Fibroblast of skin of right quadriceps (primary cell): ENCODE measurements at regions not wholly inside any gene's neighbourhood (a gene's known extent, or its start where the extent isn't known, plus 50 kb on each side); places are given as distances from the start of the nearest gene placed in this dataset.
A peak's percentile ranks its signal among the peaks of the same experiment; 100 is the strongest.

Source experiments
- DNase-seq: peaks from one replicate; pipeline ENCODE4 v3.0.0-alpha.2; 2013

- peak; percentile 64 for DNase-seq
These were observed 89.7 kb upstream of the ADRA1B start for GRCh38 chr5:159826351-159827214.

DNA sequence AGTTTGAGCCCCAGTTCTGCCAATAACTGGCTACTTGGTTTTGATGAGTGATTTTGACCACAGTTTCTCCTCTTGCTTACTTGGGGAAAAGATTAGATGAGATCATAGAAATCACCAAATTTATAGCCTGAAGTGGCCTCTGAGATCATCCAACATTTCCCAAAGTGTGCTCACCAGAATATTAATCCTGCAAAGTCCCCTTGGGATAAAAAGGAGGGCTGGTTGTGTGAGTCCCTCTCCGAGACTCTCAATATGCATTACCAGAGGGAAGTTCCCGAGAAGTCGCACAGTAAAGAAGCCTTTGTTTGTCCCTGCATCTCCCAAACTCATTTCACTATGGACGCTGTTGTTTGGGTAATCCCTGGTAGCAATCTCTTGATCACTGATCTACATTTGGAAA lies 88.4 kb upstream of the ADRA1B start:
- peak; percentile 34 for DNase-seq

DNA sequence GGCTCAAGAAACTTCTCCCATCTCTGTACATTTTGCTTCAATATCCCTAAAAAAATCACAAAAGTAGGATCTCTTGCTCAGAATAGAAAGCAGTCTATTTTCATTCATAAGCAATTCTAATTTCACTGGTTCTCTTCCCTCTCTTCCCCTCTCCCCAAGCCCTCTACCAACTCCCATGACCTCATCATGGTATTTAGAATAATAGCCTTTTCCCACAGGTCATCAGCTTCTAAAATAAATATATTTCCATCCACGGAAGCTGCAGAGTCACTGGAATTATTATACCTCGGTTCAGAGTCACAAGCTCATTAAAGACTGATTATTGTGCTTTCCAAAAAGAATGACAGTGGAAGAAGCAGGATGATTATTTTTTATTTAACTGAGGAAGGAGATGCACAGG lies 84.2 kb upstream of the ADRA1B start:
- no peak for DNase-seq

DNA sequence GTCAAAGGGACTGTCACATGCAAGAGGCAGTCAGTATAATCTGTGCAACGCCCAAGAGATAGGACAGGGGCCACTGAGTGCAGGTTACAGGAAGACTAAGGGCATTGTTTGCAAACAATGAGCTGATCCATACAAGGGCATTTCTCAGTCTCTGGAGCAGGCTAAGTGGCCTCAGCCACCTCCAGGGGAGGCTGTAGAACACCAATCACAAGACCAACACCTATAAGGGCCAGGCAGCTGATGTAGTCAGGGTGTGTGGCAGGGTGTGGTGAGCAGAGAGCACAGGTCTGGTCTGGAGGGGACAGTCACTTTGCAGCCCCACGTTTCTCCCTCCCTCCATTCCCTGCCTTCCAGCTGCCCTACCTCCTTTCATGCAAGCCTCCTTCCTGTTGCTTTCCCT lies 83.2 kb upstream of the ADRA1B start:
- no peak for DNase-seq

DNA sequence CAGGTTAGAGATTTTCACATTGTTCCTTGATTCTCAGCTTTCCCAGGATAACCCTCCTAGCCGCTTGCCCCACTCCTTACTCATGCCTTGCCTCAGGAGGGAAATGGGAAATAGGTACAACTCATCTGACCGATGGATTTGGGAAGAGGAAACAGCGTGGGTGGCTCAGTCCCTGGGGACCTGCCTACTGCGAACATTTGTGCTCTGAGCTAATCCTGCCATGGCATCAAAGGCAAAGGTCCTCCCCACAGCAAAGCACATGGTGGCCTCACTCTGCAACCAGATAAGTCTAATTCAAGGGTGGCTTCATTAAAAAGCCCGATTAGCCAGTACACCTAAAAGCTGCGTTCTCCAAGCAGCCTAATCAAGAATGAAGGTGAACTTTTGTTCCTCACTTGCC lies 82.4 kb upstream of the ADRA1B start:
- no peak for DNase-seq

DNA sequence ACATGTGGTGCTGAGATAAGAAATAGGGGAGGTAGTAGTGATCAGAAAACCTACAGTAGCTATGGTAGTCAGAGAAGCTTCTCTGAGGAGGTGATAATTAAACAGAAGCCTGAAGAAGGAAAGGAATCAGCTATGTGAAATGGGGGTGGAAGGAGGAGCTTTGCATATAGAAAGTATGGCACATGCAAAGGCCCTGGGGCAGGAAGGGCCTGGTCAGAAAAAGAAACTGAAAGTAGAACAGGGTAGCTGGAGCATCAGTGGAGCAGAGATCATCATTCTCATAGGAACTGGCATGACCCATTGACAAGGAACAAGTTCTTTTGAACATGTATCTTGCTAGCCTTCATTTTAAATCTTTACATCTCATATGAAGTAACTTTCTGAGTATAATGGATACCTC lies 80.7 kb upstream of the ADRA1B start:
- no peak for DNase-seq

DNA sequence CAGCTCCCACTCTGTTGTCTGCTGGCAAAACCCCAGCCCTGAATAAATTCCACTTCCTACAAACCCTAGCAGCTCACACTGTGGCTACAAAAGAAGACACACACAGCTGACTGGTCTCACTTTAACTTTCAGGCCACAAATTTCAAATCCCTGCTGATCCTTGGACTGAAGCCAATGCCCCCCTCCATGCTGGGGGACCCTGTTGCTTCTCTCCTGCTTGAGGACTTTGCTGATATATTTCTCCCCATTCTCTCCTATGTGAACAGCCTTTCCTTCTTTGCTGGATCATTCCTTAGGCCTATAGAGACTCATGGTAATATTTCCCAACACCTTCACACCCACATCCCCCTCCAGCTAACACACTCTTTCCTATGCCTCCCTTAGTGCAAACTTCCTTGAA lies 79.6 kb upstream of the ADRA1B start:
- no peak for DNase-seq

DNA sequence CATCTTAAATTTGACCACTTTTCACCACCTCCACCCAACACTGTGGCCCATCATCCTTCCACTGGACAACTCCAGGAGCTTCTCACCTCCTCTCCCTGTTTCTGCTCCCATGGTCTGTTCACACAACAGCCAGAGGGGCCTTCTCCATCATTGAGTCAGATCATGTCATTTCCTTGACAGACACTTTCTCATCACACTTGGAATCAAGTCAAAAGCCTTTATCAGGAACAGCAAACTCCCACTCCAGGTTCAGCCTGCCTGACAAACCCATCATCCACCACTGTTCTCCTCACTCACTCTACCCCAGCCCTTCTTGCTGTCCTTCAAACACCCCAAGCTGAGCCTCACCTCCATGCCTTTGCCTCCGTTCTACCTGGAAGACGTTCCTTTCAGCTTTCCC lies 78.4 kb upstream of the ADRA1B start:
- DNase-seq = no peak

DNA sequence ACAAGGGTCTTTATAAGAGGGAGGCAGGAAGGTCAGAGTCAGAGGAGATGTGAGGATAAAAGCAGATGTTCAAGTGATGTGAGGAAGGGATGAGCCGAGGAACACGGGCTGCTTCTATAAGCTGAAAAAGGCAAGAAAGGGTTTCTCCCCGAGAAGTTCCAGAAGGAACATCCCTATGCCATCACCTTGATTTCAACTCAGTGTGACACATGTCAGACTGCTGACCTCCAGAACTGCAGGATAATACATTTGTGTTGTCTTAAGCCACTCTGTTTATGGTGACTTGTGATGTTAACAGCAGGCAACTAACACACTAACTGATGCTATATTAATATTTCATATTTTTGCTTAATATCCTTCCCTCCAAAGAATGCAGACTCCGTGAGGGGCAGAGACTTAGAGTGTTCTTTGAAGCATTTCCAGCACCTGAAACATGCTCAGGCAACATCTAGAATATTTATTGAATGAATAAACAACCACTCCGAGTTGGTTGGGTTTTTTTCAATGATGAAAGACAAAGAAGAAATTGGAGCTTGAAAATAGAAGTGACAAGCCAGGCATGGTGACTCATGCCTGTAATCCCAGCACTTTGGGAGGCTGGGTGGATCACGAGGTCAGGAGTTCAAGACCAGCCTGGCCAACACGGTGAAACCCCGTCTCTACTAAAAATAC lies 77.6 kb upstream of the ADRA1B start:
- no peak for DNase-seq

DNA sequence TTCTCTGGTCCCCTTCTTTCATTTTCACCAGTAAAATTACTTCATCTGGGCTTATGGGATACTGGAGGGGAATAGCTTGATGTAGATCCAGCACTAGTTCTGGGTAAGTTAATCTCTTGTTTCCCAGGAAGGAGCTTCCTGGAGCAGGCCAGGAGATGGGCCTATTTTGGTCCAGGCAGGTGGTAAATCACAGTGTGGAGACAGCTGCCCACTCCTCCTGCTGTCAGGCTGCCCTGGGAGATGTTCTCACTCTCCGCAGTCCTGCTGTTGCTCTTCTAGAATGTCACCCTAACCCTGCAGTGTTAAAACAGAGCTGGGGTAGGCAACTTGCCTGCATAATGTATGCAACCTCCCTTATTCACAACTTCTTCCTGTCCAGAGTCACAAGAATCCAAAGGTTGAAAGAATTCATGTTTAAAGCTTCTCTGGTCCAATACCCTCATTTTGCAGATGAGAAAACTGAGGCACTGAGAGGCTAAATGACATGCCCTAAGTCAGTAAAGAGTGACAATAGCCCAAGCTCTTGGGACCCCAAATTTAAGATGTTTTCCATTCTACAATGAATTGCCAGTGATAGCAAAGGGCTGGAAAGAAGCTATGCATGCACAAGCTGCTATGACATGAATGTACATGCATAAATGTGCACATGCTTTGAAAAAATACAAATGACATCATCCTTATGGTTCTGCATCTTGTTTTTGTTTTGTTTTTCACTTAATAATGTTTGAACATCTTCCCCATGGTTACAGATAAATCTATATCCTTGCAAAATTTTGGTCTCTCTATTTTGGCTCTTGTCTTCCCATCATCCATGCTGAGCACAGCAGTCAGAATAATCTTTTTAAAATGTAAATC lies 71.8 kb upstream of the ADRA1B start:
- DNase-seq = no peak

- peak; percentile 87 for DNase-seq
These were observed 66.7 kb upstream of the ADRA1B start for GRCh38 chr5:159849437-159850083.

GRCh38 chr5:159850160-159850559 lies 66.1 kb upstream of the ADRA1B start:
- peak; percentile 84 for DNase-seq

- DNase-seq = peak; percentile 24
These were observed 65.2 kb upstream of the ADRA1B start for GRCh38 chr5:159851053-159851452.

- peak; percentile 41 for DNase-seq
These were observed 61.4 kb upstream of the ADRA1B start for GRCh38 chr5:159854916-159855315.

DNA sequence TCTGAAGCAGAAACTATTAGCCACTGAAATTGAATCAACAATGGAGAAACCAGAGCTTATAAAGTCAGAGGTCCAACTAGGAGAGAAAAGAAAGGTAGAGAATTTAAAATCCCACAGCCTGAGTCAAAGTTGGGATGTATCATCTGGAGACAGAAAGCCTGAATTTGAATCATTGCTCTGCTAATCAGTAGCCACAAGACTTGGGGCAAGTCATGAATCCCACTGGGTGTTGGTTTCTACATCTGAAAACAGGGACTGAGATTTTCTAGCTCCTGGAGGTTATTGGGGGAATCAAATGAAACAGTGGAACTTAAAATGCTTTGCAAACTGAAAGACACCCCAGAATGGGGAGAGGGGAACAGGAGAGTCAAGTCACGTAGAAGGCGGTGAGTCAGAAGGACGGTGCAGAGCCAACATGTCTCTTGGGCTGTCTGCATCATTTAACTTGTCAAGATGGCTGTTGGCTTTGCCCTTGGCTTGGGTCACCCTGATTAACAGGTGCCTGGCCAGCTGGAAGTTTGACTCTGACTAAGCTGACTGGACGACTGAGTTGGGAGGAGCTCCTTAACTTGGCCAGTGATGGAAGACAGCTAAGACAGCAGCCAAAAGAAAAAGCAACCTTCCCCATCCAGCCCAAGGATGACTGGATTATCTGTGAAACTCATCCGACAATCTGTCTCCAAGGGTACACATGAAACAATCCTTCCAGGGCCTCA lies 60.6 kb upstream of the ADRA1B start:
- DNase-seq = peak; percentile 18

GRCh38 chr5:159858871-159859270 lies 57.4 kb upstream of the ADRA1B start:
- DNase-seq = no peak

DNA sequence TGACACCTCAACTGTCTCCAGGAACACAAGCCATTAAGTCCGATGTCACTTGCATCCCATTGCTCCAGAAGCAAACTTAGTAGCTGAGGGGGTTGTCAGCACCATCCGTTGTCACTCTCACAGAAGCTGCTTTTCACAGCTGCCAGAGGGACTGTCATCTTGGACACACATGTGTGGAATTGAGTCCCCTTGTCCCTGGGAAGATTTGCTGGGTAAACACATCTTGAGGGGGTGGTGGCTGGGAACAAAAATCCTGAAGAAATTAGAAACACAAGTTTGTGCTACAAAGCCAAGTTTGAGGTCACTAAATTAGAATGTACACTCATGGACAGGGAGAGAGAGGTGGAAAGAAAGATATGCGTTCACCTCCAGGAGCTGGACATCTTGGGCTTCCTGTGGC lies 55.2 kb upstream of the ADRA1B start:
- DNase-seq = peak; percentile 18

GRCh38 chr5:159864885-159865691 lies 51.2 kb upstream of the ADRA1B start:
- peak; percentile 78 for DNase-seq

GRCh38 chr5:159866093-159866492 lies 50.2 kb upstream of the ADRA1B start:
- DNase-seq = no peak
